AG09319 (cell line): ENCODE measurements at regions not wholly inside any gene's neighbourhood (a gene's known extent, or its start where the extent isn't known, plus 50 kb on each side); places are given as distances from the start of the nearest gene placed in this dataset.
"Not testable (repeated sequence)": the region's sequence is repeated elsewhere in the genome, so short reads cannot be mapped to it uniquely, and the experiment has no call there.

ENCODE experiments used
- DNase-seq: peaks from one replicate; pipeline ENCODE4 v3.0.0-alpha.2; 2010; ENCODE audit warnings: low read depth; ENCODE audit errors: extremely low read depth
- TF ChIP-seq, protein P1 (sequence below): IDR thresholded peaks from 2 replicates; pipeline ENCODE4 v1.5.1; 2011; ENCODE audit warnings: low read depth, mild to moderate bottlenecking, inconsistent platforms, low read length, moderate library complexity

DNA sequence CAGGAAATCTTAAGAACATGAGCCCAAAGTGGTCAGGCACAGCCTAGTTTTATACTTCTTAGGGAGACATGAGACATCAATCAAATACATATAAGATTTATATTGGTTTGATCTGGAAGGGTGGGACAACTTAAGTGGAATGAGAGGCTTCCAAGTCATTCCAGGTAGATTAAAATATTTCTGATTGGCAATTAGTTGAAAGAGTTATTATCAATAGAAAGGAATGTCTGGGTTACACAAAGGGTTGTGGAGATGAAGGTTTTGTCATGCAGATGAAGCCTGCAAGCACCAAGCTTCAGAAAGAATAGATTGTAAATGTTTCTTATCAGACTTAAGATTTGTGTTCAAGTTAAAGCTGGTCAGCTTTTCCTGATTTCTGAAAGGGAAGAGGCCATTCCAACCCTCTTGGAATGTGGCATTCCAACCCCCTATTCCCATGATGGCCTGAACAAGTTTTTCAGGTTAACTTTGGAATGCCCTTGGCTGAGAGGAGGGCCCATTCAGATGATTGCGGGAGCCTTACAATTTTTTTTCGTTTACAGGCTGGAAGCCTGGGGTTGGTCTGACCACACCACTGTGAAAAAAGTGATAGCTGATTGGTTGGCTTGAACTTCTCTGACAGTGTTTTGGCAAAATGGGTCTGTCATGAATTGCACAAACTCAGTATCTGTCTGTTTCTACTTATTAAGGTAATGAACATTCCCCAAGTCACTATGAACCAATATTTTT, 245.6 kb upstream of the RAI14 start:
- TF ChIP-seq, protein P1, sequence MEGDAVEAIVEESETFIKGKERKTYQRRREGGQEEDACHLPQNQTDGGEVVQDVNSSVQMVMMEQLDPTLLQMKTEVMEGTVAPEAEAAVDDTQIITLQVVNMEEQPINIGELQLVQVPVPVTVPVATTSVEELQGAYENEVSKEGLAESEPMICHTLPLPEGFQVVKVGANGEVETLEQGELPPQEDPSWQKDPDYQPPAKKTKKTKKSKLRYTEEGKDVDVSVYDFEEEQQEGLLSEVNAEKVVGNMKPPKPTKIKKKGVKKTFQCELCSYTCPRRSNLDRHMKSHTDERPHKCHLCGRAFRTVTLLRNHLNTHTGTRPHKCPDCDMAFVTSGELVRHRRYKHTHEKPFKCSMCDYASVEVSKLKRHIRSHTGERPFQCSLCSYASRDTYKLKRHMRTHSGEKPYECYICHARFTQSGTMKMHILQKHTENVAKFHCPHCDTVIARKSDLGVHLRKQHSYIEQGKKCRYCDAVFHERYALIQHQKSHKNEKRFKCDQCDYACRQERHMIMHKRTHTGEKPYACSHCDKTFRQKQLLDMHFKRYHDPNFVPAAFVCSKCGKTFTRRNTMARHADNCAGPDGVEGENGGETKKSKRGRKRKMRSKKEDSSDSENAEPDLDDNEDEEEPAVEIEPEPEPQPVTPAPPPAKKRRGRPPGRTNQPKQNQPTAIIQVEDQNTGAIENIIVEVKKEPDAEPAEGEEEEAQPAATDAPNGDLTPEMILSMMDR: no peak
- DNase-seq: no peak

DNA sequence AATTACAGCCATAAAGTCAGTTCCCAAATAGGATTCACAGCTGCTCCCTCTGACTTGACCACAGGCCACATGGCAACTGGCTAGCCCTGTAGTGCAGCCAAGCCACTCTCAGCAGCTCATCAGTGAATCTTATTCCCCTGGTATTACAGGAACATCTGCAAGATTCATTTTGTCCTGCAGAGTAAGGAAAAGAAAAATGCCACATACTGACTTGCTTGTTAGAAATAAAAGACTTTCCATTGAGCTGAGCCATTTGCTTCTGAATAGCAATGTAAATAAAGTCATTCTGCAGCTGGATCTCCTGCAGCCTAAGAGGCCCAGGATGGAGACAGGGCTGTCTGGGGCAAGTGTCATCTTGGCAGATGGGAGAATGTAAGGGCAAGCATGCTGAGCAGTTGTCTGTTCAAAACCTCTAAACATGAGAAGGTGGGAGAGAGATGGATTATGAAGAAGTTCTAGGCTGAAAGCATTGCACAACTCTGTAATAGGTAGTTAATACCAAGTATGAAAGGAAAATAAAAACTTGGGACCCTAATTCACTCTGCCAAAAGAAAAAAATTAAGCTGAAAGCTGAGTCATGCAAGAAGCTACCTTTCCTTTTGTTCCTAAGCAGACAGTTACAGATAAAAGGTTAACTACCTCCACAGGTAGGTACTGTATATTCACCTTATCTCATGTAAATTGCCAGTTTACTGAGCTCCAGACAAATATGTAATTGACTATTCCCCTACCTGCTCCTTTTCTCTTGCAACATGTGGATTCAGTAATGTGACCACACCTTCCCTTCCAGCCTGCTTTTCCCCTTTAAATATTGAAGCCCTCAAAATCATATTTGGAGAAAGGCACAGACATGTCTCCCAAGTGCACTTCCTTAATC, 244.4 kb upstream of the RAI14 start:
- TF ChIP-seq, protein P1: no peak
- DNase-seq: no peak

DNA sequence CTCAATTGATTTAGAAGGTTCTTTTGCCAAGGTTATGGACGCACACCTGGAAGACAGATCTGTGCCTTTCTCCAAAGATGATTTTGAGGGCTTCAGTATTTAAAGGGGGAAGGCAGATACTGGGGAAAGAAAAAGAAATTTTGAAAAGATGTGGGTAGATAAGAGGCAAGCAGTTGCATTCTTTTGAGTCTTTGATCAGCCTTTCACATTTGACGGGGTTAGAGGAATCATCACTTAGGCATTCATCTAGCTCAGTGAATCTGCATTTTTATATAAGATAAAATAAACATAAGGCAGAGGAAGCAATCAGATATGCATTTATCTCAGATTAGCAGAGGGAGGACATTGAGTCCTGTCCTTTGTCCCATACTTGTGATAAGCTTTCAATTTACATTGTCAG, 243.4 kb upstream of the RAI14 start:
- no peak for DNase-seq
- TF ChIP-seq, protein P1: no peak

DNA sequence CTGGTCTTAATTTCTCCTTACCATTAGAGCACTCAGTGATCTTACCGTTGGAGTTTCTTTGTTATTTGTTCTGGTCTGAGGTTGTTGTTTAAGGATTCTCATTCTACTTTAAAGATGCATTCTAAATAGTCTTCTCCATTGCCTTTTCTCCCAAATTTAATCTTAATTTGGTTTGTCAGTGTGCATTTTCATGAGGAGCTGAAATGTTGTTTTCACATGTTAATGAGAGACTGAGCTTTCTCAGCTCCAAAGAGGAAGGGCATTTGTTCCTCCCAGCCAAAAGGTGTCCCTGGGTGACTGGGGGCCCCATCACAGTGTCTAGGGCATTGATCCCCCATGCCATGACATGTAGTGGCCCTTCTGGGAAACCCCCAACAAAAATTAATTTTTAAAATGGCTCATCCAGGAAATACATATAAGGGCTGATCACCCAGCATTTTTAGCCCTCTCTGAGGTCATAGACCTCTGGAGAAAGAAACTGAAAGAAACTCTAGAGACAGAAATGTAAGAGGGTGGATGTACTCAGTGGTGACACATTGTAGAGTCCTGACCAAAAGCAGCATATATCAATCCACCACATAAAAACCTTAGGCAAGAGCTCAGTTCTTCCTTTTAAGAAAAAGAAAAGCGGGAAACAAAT, 240.4 kb upstream of the RAI14 start:
- DNase-seq: no peak
- TF ChIP-seq, protein P1: no peak

DNA sequence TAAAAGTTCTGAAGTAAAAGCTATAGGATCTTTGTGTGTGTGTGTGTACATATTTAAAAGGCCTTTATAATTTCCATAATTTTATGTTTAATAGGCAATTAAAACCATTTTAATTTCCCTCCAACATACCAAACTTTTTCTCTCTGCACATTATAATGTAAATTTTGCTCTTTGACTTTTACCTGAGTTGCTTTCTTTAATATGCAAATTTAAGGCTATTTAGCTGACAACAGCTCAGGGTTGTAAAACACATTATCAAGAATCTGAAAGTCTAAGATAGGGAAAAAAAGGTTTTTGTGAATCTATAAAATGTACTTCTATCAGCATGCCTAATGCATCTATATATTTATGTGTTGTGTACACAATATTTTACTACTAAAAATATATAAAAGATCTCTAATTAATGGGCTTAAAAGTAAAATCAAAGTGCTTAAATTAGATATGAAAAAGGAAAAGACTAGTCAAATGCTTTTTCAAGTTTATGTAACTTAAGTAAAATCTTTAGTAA, 239.6 kb upstream of the RAI14 start:
- DNase-seq: no peak
- TF ChIP-seq, protein P1: no peak

DNA sequence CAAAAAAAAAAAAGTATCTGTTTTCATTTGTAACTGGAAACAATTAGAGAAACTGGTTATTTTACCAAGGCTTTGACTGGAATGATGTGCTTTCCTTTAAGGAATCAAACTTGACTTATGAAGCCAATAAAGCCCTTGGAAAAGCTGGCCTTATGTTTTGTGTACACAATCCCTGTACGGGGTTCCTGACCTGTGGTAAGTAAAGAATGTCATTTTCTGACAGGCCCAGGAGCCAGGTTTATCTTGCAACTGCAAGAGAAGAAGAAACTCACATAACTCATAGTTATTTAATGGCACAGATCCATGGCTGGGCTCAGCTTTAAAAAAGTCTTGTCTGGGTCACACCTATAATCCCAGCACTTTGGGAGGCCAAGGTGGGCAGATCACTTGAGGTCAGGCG, 235.9 kb upstream of the RAI14 start:
- not testable (repeated sequence) for DNase-seq

DNA sequence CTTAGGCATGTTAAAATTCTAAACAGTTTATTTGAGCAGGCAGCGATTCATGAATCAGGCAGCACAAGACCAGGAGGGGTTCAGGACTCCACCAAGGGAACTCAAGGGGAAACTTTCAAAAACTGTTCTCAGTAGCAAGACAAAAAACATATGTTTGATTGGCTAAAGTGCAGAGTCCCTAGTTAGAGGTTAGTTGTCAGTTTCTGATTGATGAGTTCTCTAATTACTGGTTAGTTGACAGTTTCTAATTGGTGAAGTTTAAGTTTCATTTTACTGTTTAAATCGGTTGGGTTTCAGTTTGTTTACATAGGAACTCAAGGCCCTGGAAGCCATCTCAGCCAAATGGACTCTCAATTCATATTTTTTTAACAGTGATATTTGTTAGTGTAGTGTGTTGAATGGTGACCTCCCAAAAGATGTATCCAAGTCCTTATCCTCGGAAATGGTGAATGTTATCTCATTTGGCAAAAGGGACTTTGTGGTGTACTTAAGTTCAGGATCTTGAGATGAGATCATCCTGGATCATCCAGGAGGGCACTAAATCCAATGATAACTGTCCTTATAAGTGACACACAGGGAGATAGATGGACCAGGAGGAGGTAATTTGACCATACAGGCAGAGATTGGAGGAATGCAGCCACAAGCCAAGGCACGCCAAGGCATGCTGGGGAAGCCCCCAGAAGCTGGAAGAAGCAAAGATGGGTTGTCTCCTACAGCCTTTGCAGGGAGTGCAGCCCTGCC, 219.2 kb upstream of the RAI14 start:
- TF ChIP-seq, protein P1: no peak
- DNase-seq: peak; percentile 28
